ENCODE measurements at regions not wholly inside any gene's neighbourhood (a gene's known extent, or its start where the extent isn't known, plus 50 kb on each side); places are given as distances from the start of the nearest gene placed in this dataset.

DNA sequence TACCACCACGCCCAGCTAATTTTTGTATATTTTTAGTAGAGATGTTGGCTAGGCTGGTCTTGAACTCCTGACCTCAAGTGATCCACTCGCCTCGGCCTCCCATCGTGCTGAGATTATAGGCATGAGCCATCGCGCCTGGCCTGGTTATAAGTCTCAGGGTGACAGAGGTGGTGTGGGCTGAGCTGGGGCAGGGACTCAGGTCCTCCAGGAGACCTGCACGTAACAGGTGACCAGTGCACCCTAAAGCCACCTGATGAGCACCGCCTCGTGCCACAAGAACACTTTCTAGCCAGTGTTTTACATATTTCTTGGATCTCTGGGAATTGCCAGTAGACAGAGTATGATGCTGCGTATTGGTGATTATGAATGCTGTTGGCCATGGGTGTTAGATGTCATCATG is 136.5 kb upstream of the CPM start:
- TF ChIP-seq EP300 (IDR thresholded peaks at IDR 0.05) (no peak), POLR2A (IDR thresholded peaks at IDR 0.05) (no peak)
- TF ChIP-seq, protein P1, sequence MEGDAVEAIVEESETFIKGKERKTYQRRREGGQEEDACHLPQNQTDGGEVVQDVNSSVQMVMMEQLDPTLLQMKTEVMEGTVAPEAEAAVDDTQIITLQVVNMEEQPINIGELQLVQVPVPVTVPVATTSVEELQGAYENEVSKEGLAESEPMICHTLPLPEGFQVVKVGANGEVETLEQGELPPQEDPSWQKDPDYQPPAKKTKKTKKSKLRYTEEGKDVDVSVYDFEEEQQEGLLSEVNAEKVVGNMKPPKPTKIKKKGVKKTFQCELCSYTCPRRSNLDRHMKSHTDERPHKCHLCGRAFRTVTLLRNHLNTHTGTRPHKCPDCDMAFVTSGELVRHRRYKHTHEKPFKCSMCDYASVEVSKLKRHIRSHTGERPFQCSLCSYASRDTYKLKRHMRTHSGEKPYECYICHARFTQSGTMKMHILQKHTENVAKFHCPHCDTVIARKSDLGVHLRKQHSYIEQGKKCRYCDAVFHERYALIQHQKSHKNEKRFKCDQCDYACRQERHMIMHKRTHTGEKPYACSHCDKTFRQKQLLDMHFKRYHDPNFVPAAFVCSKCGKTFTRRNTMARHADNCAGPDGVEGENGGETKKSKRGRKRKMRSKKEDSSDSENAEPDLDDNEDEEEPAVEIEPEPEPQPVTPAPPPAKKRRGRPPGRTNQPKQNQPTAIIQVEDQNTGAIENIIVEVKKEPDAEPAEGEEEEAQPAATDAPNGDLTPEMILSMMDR (IDR thresholded peaks at IDR 0.05): no peak

Data from ovary (tissue), 3 donors.